ENCODE measurements at regions not wholly inside any gene's neighbourhood (a gene's known extent, or its start where the extent isn't known, plus 50 kb on each side); places are given as distances from the start of the nearest gene placed in this dataset.

DNA sequence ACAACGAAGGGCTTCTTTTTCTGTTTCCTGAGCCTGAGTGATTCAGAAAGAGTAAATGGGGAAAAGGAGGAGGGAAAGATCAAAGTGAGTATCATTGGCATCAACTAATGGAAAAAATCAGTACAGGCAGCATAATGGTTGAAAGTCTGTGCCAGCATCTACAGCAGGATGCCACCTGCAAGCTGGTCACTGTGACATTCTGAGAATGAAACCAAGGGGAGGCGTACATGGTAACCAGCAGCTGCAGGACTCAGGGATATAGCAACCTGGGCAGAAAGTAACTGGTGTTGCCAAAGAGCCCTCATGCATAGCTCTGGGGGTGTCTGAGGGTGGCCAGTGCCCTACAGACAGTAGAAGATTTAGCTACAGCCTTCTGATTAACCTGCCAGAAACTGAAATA, 305.9 kb downstream of the BRINP2 start:
- TF ChIP-seq POLR2A (IDR thresholded peaks at IDR 0.05; ENCODE audit: low read depth, low read length) (no peak), CEBPB (IDR thresholded peaks at IDR 0.05; ENCODE audit: low read depth, low read length) (no peak), MXI1 (IDR thresholded peaks at IDR 0.05; ENCODE audit: borderline replicate concordance, low read depth, low read length) (no peak), MAFK (IDR thresholded peaks at IDR 0.05; ENCODE audit: low read depth, low read length) (no peak), MAZ (IDR thresholded peaks at IDR 0.05; ENCODE audit: borderline replicate concordance, low read depth, low read length) (no peak), SMC3 (IDR thresholded peaks at IDR 0.05; ENCODE audit: low read depth, low read length) (no peak)
- TF ChIP-seq, protein P1, sequence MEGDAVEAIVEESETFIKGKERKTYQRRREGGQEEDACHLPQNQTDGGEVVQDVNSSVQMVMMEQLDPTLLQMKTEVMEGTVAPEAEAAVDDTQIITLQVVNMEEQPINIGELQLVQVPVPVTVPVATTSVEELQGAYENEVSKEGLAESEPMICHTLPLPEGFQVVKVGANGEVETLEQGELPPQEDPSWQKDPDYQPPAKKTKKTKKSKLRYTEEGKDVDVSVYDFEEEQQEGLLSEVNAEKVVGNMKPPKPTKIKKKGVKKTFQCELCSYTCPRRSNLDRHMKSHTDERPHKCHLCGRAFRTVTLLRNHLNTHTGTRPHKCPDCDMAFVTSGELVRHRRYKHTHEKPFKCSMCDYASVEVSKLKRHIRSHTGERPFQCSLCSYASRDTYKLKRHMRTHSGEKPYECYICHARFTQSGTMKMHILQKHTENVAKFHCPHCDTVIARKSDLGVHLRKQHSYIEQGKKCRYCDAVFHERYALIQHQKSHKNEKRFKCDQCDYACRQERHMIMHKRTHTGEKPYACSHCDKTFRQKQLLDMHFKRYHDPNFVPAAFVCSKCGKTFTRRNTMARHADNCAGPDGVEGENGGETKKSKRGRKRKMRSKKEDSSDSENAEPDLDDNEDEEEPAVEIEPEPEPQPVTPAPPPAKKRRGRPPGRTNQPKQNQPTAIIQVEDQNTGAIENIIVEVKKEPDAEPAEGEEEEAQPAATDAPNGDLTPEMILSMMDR (conservative IDR thresholded peaks at IDR 0.05; ENCODE audit: low read depth, low read length), result no peak
- TF ChIP-seq, protein P2, sequence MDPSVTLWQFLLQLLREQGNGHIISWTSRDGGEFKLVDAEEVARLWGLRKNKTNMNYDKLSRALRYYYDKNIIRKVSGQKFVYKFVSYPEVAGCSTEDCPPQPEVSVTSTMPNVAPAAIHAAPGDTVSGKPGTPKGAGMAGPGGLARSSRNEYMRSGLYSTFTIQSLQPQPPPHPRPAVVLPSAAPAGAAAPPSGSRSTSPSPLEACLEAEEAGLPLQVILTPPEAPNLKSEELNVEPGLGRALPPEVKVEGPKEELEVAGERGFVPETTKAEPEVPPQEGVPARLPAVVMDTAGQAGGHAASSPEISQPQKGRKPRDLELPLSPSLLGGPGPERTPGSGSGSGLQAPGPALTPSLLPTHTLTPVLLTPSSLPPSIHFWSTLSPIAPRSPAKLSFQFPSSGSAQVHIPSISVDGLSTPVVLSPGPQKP (IDR thresholded peaks at IDR 0.05; ENCODE audit: borderline replicate concordance, low read depth, low read length), result no peak
